ENCODE measurements at regions not wholly inside any gene's neighbourhood (a gene's known extent, or its start where the extent isn't known, plus 50 kb on each side); places are given as distances from the start of the nearest gene placed in this dataset.

- Histone ChIP-seq H3K4me3 (replicated peaks in 1 of 4; ENCODE audit: control extremely low read depth in 1 of 4, insufficient read depth in 1 of 4, low read depth in 3 of 4, low read length in 4 of 4) (no peak overlapping the region), H3K9me3 (ENCODE audit: control insufficient read depth, insufficient read depth, low read depth, low read length) (no peaks in the 10 kb centered on the region), H3K27me3 (ENCODE audit: control insufficient read depth, insufficient read depth, low read length) (no peaks in the 10 kb centered on the region), H3K9ac (ENCODE audit: insufficient read depth, low read length) (no peak overlapping the region), H3K4me2 (ENCODE audit: extremely low read depth, insufficient read depth, low read length) (no peak overlapping the region), H3K27ac (ENCODE audit: insufficient read depth, low read length) (no peak overlapping the region), H3K4me1 (ENCODE audit: control insufficient read depth, extremely low read depth, insufficient read depth, low read length) (no peaks in the 10 kb centered on the region), H3K79me2 (ENCODE audit: control insufficient read depth, insufficient read depth, low read length) (no peaks in the 10 kb centered on the region), H2AFZ (ENCODE audit: low read length) (no peak overlapping the region), H3K36me3 (ENCODE audit: control insufficient read depth, insufficient read depth, low read length) (no peaks in the 10 kb centered on the region), H4K20me1 (ENCODE audit: control insufficient read depth, extremely low read depth, insufficient read depth, low read length) (no peaks in the 10 kb centered on the region)
- no peak for DNase-seq (ENCODE audit: low read depth in 2 of 2)
- no peak for TF ChIP-seq CTCF (conservative IDR thresholded peaks at IDR 0.05 in 1 of 2, IDR thresholded peaks at IDR 0.05 in 1 of 2; ENCODE audit: low read depth in 1 of 2, low read length in 2 of 2)
- TF ChIP-seq EZH2 (IDR thresholded peaks at IDR 0.05; ENCODE audit: low read length, missing control alignments) = no peak
Measured at GRCh38 chr2:14557111-14557510, 75.4 kb upstream of the LRATD1 start.

DNA sequence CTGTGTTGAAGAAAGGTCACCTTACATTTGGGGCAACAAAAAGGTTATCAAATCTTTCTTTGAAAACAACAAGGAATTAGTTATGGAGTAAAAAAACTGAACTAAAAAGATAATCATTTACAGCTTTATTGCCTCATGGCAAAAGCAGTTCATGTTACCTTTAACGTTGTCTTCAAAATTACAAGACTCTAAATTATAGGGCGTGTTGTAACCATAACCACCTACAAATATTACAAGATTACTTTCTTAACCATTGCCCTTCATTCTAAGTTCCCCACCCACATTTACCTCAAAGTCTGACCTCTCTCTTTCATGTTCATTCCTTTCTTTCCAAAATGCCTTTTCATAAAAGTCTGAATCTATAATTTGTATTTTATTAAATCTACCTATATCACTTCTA is 74.6 kb upstream of the LRATD1 start:
- H3K4me2 ChIP-seq (ENCODE audit: extremely low read depth, insufficient read depth, low read length) = no peak overlapping the region
- no peaks in the 10 kb centered on the region for H3K27me3 ChIP-seq (ENCODE audit: control insufficient read depth, insufficient read depth, low read length)
- H4K20me1 ChIP-seq (ENCODE audit: control insufficient read depth, extremely low read depth, insufficient read depth, low read length) = no peaks in the 10 kb centered on the region
- no peaks in the 10 kb centered on the region for H3K36me3 ChIP-seq (ENCODE audit: control insufficient read depth, insufficient read depth, low read length)
- no peaks in the 10 kb centered on the region for H3K79me2 ChIP-seq (ENCODE audit: control insufficient read depth, insufficient read depth, low read length)
- H3K27ac ChIP-seq (ENCODE audit: insufficient read depth, low read length) = no peak overlapping the region
- TF ChIP-seq CTCF (conservative IDR thresholded peaks at IDR 0.05 in 1 of 2, IDR thresholded peaks at IDR 0.05 in 1 of 2; ENCODE audit: low read depth in 1 of 2, low read length in 2 of 2) (no peak), EZH2 (IDR thresholded peaks at IDR 0.05; ENCODE audit: low read length, missing control alignments) (no peak)
- DNase-seq (ENCODE audit: low read depth in 2 of 2) = no peak
- H3K9me3 ChIP-seq (ENCODE audit: control insufficient read depth, insufficient read depth, low read depth, low read length) = no peaks in the 10 kb centered on the region
- no peaks in the 10 kb centered on the region for H3K4me1 ChIP-seq (ENCODE audit: control insufficient read depth, extremely low read depth, insufficient read depth, low read length)
- no peak overlapping the region for H3K9ac ChIP-seq (ENCODE audit: insufficient read depth, low read length)
- H2AFZ ChIP-seq (ENCODE audit: low read length) = no peak overlapping the region
- no peak overlapping the region for H3K4me3 ChIP-seq (replicated peaks in 1 of 4; ENCODE audit: control extremely low read depth in 1 of 4, insufficient read depth in 1 of 4, low read depth in 3 of 4, low read length in 4 of 4)

- no peak overlapping the region for H3K27ac ChIP-seq (ENCODE audit: insufficient read depth, low read length)
- H4K20me1 ChIP-seq (ENCODE audit: control insufficient read depth, extremely low read depth, insufficient read depth, low read length) = no peaks in the 10 kb centered on the region
- no peaks in the 10 kb centered on the region for H3K4me1 ChIP-seq (ENCODE audit: control insufficient read depth, extremely low read depth, insufficient read depth, low read length)
- H3K4me2 ChIP-seq (ENCODE audit: extremely low read depth, insufficient read depth, low read length) = no peak overlapping the region
- no peak overlapping the region for H3K9ac ChIP-seq (ENCODE audit: insufficient read depth, low read length)
- DNase-seq (ENCODE audit: low read depth in 2 of 2) = no peak
- H2AFZ ChIP-seq (ENCODE audit: low read length) = no peak overlapping the region
- no peaks in the 10 kb centered on the region for H3K9me3 ChIP-seq (ENCODE audit: control insufficient read depth, insufficient read depth, low read depth, low read length)
- H3K27me3 ChIP-seq (ENCODE audit: control insufficient read depth, insufficient read depth, low read length) = no peaks in the 10 kb centered on the region
- H3K4me3 ChIP-seq (replicated peaks in 1 of 4; ENCODE audit: control extremely low read depth in 1 of 4, insufficient read depth in 1 of 4, low read depth in 3 of 4, low read length in 4 of 4) = no peak overlapping the region
- H3K36me3 ChIP-seq (ENCODE audit: control insufficient read depth, insufficient read depth, low read length) = no peaks in the 10 kb centered on the region
- TF ChIP-seq EZH2 (IDR thresholded peaks at IDR 0.05; ENCODE audit: low read length, missing control alignments) (no peak), CTCF (conservative IDR thresholded peaks at IDR 0.05 in 1 of 2, IDR thresholded peaks at IDR 0.05 in 1 of 2; ENCODE audit: low read depth in 1 of 2, low read length in 2 of 2) (no peak)
- H3K79me2 ChIP-seq (ENCODE audit: control insufficient read depth, insufficient read depth, low read length) = no peaks in the 10 kb centered on the region
Measured at GRCh38 chr2:14558335-14558919, 74.1 kb upstream of the LRATD1 start.
